ENCODE measurements at regions not wholly inside any gene's neighbourhood (a gene's known extent, or its start where the extent isn't known, plus 50 kb on each side); places are given as distances from the start of the nearest gene placed in this dataset.

DNA sequence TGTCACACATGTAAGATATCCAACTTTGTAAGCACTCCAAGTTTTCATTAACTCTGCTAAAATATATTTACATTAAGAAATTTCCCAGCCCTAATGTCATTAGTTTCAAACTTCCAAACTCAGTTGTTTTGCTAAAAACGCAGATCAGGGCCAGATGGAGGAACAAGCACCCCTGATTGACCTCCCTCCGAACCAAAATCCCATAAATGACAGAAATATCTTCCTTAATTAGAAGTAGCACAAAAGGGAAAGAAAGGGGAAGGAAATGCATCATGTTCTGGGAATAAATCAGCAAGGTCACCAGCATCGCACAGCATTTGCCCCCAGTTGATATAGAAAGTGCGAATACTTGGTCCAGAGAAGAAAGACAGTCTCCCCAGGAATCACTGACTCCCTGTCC is 61.4 kb upstream of the RUFY1 start:
- no peaks in the 10 kb centered on the region for H3K9me3 Mint-ChIP-seq
- ATAC-seq (no peak), DNase-seq (no peak)
- H3K27ac ChIP-seq (ENCODE audit: low read length), result no peak overlapping the region
- H3K27me3 Mint-ChIP-seq (ENCODE audit: low read depth in 2 of 2), result peaks cover 0 to 2% of the 10 kb centered on the region in 2 donors
- no peaks in the 10 kb centered on the region for H3K36me3 Mint-ChIP-seq
- 29% methylated on average over 3 of the region's 4 CpGs for WGBS (ENCODE audit: insufficient coverage)
- H3K36me3 ChIP-seq (ENCODE audit: control insufficient read depth, insufficient read depth, low read length), result no peaks in the 10 kb centered on the region
- no peaks in the 10 kb centered on the region for H3K27me3 ChIP-seq (ENCODE audit: control insufficient read depth, insufficient read depth, low read length)
- H3K4me3 Mint-ChIP-seq, result no peak overlapping the region
- TF ChIP-seq CTCF (IDR thresholded peaks at IDR 0.05), result no peak
- no peaks in the 10 kb centered on the region for H3K4me1 Mint-ChIP-seq
- H3K9me3 ChIP-seq (ENCODE audit: control insufficient read depth, insufficient read depth, low read length), result no peaks in the 10 kb centered on the region
- no peak overlapping the region for H3K4me3 ChIP-seq (ENCODE audit: low read length)
- intact Hi-C loops (cut with micrococcal nuclease), result no loop called here
- H3K4me1 ChIP-seq (ENCODE audit: control insufficient read depth, insufficient read depth, low read length), result no peaks in the 10 kb centered on the region
- H3K27ac Mint-ChIP-seq, result no peak overlapping the region

DNA sequence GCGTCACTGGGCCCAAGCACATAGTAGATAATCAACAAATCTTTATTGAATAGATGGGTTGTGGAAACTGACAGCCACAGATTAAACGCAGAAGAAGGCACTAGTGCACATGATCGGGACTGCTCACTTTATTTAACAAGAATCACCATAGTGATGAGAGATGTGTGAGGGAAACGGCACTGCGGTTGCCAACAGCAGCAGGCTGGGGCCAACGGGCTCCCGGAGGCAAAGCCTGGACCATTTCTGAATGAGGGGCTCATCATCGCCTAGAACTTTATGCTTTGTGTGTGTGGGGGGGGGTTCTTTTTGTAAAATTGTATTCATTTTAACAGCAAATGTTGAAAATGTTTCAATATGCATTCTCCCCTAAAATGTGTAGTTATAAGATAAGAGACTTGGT is 61.9 kb upstream of the RUFY1 start:
- Mint-ChIP-seq H3K27me3 (ENCODE audit: low read depth in 2 of 2) (peaks cover 0 to 2% of the 10 kb centered on the region in 2 donors), H3K27ac (no peak overlapping the region), H3K4me3 (no peak overlapping the region), H3K36me3 (no peaks in the 10 kb centered on the region), H3K4me1 (no peaks in the 10 kb centered on the region), H3K9me3 (no peaks in the 10 kb centered on the region)
- ATAC-seq (no peak), DNase-seq (no peak)
- Histone ChIP-seq H3K27me3 (ENCODE audit: control insufficient read depth, insufficient read depth, low read length) (no peaks in the 10 kb centered on the region), H3K4me3 (ENCODE audit: low read length) (no peak overlapping the region), H3K27ac (ENCODE audit: low read length) (no peak overlapping the region), H3K4me1 (ENCODE audit: control insufficient read depth, insufficient read depth, low read length) (no peaks in the 10 kb centered on the region), H3K9me3 (ENCODE audit: control insufficient read depth, insufficient read depth, low read length) (no peaks in the 10 kb centered on the region), H3K36me3 (ENCODE audit: control insufficient read depth, insufficient read depth, low read length) (no peaks in the 10 kb centered on the region)
- WGBS (ENCODE audit: insufficient coverage), result 86% methylated on average over 7 of the region's 8 CpGs
- intact Hi-C loops (cut with micrococcal nuclease), result no loop called here
- no peak for TF ChIP-seq CTCF (IDR thresholded peaks at IDR 0.05)

GRCh38 chr5:179487145-179487544 is 63.2 kb upstream of the RUFY1 start:
- Mint-ChIP-seq H3K36me3 (no peaks in the 10 kb centered on the region), H3K9me3 (no peaks in the 10 kb centered on the region), H3K4me3 (no peak overlapping the region), H3K27ac (no peak overlapping the region), H3K27me3 (ENCODE audit: low read depth in 2 of 2) (peaks cover 0 to 2% of the 10 kb centered on the region in 2 donors), H3K4me1 (no peaks in the 10 kb centered on the region)
- Histone ChIP-seq H3K9me3 (ENCODE audit: control insufficient read depth, insufficient read depth, low read length) (no peaks in the 10 kb centered on the region), H3K4me1 (ENCODE audit: control insufficient read depth, insufficient read depth, low read length) (no peaks in the 10 kb centered on the region), H3K36me3 (ENCODE audit: control insufficient read depth, insufficient read depth, low read length) (no peaks in the 10 kb centered on the region), H3K27ac (ENCODE audit: low read length) (no peak overlapping the region), H3K27me3 (ENCODE audit: control insufficient read depth, insufficient read depth, low read length) (no peaks in the 10 kb centered on the region), H3K4me3 (ENCODE audit: low read length) (no peak overlapping the region)
- WGBS (ENCODE audit: insufficient coverage), result 91% methylated on average over 6 of the region's 8 CpGs
- no peak for DNase-seq
- intact Hi-C loops (cut with micrococcal nuclease), result no loop called here
- ATAC-seq, result no peak
- TF ChIP-seq CTCF (IDR thresholded peaks at IDR 0.05), result no peak

DNA sequence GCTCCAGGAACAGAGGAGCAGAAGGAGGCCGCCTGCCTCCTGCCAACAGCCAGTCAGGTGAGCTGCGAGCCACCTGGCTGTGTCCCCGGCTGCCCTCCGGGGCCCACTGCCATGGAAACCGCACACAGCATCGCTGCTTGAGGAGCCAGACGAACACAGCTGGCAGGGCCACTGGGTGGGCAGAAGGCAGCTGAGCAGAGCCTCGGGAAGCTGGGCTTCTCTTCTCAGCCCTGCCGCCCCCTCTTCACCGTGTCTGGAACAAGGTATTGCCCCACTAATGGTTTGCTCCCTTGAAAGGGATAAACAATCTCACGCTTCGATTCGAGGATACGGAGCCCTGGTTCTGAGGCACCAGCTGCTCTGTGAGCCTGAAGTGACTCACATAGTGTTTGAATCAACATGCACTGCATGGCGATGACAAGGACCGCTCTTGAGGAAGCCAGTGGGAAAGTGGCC is 63.7 kb upstream of the RUFY1 start:
- Histone ChIP-seq H3K4me3 (ENCODE audit: low read length) (no peak overlapping the region), H3K27ac (ENCODE audit: low read length) (no peak overlapping the region), H3K4me1 (ENCODE audit: control insufficient read depth, insufficient read depth, low read length) (no peaks in the 10 kb centered on the region), H3K36me3 (ENCODE audit: control insufficient read depth, insufficient read depth, low read length) (no peaks in the 10 kb centered on the region), H3K27me3 (ENCODE audit: control insufficient read depth, insufficient read depth, low read length) (no peaks in the 10 kb centered on the region), H3K9me3 (ENCODE audit: control insufficient read depth, insufficient read depth, low read length) (no peaks in the 10 kb centered on the region)
- Mint-ChIP-seq H3K27me3 (ENCODE audit: low read depth in 2 of 2) (peaks cover 0 to 2% of the 10 kb centered on the region in 2 donors), H3K9me3 (no peaks in the 10 kb centered on the region), H3K4me1 (no peaks in the 10 kb centered on the region), H3K27ac (no peak overlapping the region), H3K4me3 (no peak overlapping the region), H3K36me3 (no peaks in the 10 kb centered on the region)
- intact Hi-C loops (cut with micrococcal nuclease), result no loop called here
- WGBS (ENCODE audit: insufficient coverage), result 91% methylated on average over 16 of the region's 16 CpGs
- DNase-seq, result no peak
- no peak for TF ChIP-seq CTCF (IDR thresholded peaks at IDR 0.05)
- ATAC-seq, result no peak

Data from natural killer cell (primary cell).